Astrocyte (in vitro differentiated cells and primary cell): ENCODE measurements at regions not wholly inside any gene's neighbourhood (a gene's known extent, or its start where the extent isn't known, plus 50 kb on each side); places are given as distances from the start of the nearest gene placed in this dataset.

Experiments
- CTCF ChIP-seq: IDR thresholded peaks from 2 replicates; pipeline ENCODE4 v1.5.1; 2011; ENCODE audit warnings: low read depth, mild to moderate bottlenecking, inconsistent platforms, low read length, moderate library complexity; ENCODE audit not compliant: insufficient read depth
- EZH2 ChIP-seq: IDR thresholded peaks from 2 replicates; pipeline ENCODE4 v1.6.1; 2012; ENCODE audit warnings: mild to moderate bottlenecking, low read length, inconsistent platforms; ENCODE audit not compliant: insufficient read depth

GRCh38 chr9:8070779-8071444, 271.3 kb upstream of the DMAC1 start:
- no peak for TF ChIP-seq CTCF
- no peak for TF ChIP-seq EZH2
